ENCODE measurements at regions not wholly inside any gene's neighbourhood (a gene's known extent, or its start where the extent isn't known, plus 50 kb on each side); places are given as distances from the start of the nearest gene placed in this dataset.
A peak's percentile ranks its signal among the peaks of the same experiment; 100 is the strongest.

GRCh38 chr13:80658705-80659104, 317.8 kb upstream of the SPRY2 start:
- Histone ChIP-seq H3K4me3 (no peak overlapping the region), H3K27me3 (replicated peaks) (0 out of 2 replicates have a peak, but pooled peaks cover 3% of the 10 kb centered on the region), H3K27ac (no peak overlapping the region), H3K36me3 (no peaks in the 10 kb centered on the region), H3K9me3 (replicated peaks) (no peaks in the 10 kb centered on the region), H3K4me1 (replicated peaks) (no peaks in the 10 kb centered on the region)
- peak in 1 of 2 experiments; percentile 54 for DNase-seq (ENCODE audit: low read depth in 1 of 2, low spot score in 2 of 2)

- no peak for DNase-seq (ENCODE audit: low read depth in 1 of 2, low spot score in 2 of 2)
Observed at GRCh38 chr13:80656512-80656904, 315.6 kb upstream of the SPRY2 start.

GRCh38 chr13:80655778-80656511, 315.0 kb upstream of the SPRY2 start:
- no peak overlapping the region for H3K4me3 ChIP-seq
- no peaks in the 10 kb centered on the region for H3K36me3 ChIP-seq
- no peak overlapping the region for H3K27ac ChIP-seq
- DNase-seq (ENCODE audit: low read depth in 1 of 2, low spot score in 2 of 2) = no peak
- no peaks in the 10 kb centered on the region for H3K9me3 ChIP-seq (replicated peaks)
- no peaks in the 10 kb centered on the region for H3K4me1 ChIP-seq (replicated peaks)
- no peaks in the 10 kb centered on the region for H3K27me3 ChIP-seq (replicated peaks)

More at GRCh38 chr13:80656512-80656904, 315.6 kb upstream of the SPRY2 start:
- Histone ChIP-seq H3K36me3 (no peaks in the 10 kb centered on the region), H3K4me1 (replicated peaks) (no peaks in the 10 kb centered on the region), H3K4me3 (no peak overlapping the region), H3K27me3 (replicated peaks) (no peaks in the 10 kb centered on the region), H3K9me3 (replicated peaks) (no peaks in the 10 kb centered on the region), H3K27ac (no peak overlapping the region)

DNA sequence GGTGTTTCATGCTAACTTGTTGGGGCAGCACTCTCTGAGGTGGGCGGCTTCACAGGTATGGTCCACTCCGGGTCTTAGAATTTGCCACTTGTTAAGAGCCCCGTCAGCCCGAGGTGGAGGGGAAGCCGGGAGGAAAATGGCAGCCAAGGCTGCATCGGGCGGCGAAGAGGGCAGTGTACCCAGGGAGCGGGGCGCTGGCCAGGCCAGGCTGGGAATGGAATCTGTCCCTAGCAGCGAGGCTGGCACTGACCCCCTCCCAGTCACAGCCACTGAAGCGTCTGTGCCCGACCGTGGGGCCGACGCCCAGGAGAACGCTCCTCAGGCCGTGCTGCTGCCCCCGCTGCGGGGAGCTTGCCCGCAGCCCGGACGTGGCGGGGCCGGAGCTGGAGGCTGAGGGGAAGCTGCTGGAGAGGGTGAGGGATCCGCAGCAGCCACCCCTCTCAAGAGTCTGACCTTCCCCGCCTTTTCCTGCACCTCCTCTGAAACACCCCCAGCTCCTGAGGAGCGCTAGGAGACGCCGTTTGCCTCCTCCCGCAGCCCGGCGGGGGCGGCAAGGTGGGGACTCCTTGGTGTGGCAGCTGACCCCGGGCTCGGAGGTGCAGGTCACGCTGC, 313.8 kb upstream of the SPRY2 start:
- no peaks in the 10 kb centered on the region for H3K36me3 ChIP-seq
- H3K4me3 ChIP-seq = no peak overlapping the region
- no peaks in the 10 kb centered on the region for H3K4me1 ChIP-seq (replicated peaks)
- peak in 1 of 2 experiments; percentile 52 for DNase-seq (ENCODE audit: low read depth in 1 of 2, low spot score in 2 of 2)
- no peaks in the 10 kb centered on the region for H3K9me3 ChIP-seq (replicated peaks)
- H3K27me3 ChIP-seq (replicated peaks) = no peaks in the 10 kb centered on the region
- no peak overlapping the region for H3K27ac ChIP-seq

- no peaks in the 10 kb centered on the region for H3K36me3 ChIP-seq
- H3K27me3 ChIP-seq (replicated peaks) = no peaks in the 10 kb centered on the region
- H3K4me3 ChIP-seq = no peak overlapping the region
- DNase-seq (ENCODE audit: low read depth in 1 of 2, low spot score in 2 of 2) = no peak
- no peaks in the 10 kb centered on the region for H3K4me1 ChIP-seq (replicated peaks)
- H3K27ac ChIP-seq = no peak overlapping the region
- no peaks in the 10 kb centered on the region for H3K9me3 ChIP-seq (replicated peaks)
Observed at GRCh38 chr13:80649274-80649673, 308.3 kb upstream of the SPRY2 start.

GRCh38 chr13:80642641-80643040, 301.7 kb upstream of the SPRY2 start:
- no peaks in the 10 kb centered on the region for H3K4me1 ChIP-seq (replicated peaks)
- no peaks in the 10 kb centered on the region for H3K27me3 ChIP-seq (replicated peaks)
- DNase-seq (ENCODE audit: low read depth in 1 of 2, low spot score in 2 of 2) = no peak
- H3K36me3 ChIP-seq = no peaks in the 10 kb centered on the region
- H3K27ac ChIP-seq = no peak overlapping the region
- H3K9me3 ChIP-seq (replicated peaks) = no peaks in the 10 kb centered on the region
- no peak overlapping the region for H3K4me3 ChIP-seq

DNA sequence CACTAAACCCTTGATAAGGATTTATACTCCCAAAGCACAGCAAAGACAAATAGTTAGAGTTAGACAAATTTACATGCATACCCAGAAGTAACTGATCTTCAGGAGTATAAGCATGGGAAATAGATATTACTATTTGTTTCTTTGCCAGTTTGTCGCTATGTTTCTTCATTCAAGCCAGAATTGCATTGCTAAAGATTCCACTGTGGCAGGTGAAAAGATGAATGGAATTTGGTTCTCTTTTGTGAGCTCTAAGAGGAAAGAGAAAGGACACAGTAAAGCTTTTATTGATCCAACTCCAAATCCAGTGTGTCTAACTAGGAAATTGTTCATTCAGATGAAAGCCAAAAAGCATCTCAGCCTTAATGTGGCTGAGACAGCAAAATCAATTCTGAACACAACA, 292.3 kb upstream of the SPRY2 start:
- H3K4me3 ChIP-seq = no peak overlapping the region
- no peaks in the 10 kb centered on the region for H3K4me1 ChIP-seq (replicated peaks)
- H3K27me3 ChIP-seq (replicated peaks) = no peaks in the 10 kb centered on the region
- H3K27ac ChIP-seq = no peak overlapping the region
- DNase-seq (ENCODE audit: low read depth in 1 of 2, low spot score in 2 of 2) = no peak
- H3K9me3 ChIP-seq (replicated peaks) = no peaks in the 10 kb centered on the region
- H3K36me3 ChIP-seq = no peaks in the 10 kb centered on the region

DNA sequence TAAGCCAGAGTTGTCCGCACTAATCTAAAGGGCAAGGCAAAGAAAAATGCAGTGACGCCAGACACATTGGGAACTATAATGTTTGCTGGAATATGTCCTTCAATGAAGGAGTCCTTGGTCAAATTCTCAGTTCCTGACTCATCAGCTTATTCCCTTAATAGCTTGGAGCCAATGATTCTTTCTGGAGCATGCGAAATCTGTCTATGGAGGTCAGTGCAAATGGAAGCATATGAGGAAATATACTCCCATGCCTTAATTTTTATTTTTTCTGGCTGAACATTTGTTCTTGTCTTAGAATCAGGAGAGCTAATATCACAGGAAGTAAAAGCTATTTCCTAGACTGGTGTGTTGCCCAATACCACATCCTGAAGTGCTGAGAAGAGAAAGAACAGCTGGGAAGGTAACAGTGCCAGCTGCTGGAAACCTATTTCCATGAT, 289.8 kb upstream of the SPRY2 start:
- no peak for DNase-seq (ENCODE audit: low read depth in 1 of 2, low spot score in 2 of 2)
- Histone ChIP-seq H3K27me3 (replicated peaks) (no peaks in the 10 kb centered on the region), H3K9me3 (replicated peaks) (no peaks in the 10 kb centered on the region), H3K4me1 (replicated peaks) (no peaks in the 10 kb centered on the region), H3K27ac (no peak overlapping the region), H3K4me3 (no peak overlapping the region), H3K36me3 (no peaks in the 10 kb centered on the region)

DNA sequence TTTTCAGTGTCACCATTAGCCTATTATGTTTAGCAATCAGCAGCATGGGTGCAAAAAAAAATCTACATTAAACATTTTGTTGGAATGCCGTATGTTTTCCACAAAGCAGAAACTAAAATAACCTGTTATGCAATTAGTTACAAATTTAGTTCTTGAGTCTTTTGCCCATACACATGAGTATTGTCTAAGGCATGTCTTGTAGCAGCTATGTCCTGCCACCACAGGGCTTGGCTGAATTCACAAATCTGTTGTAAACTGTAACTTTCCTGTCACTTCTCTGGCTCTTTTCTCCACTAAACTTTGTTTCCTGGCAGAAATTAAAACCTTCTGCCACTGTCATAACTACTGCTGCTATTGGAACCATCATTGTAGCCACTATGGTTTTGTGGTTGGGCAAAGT, 277.9 kb upstream of the SPRY2 start:
- no peaks in the 10 kb centered on the region for H3K36me3 ChIP-seq
- no peak overlapping the region for H3K27ac ChIP-seq
- DNase-seq (ENCODE audit: low read depth in 1 of 2, low spot score in 2 of 2) = no peak
- H3K4me3 ChIP-seq = no peak overlapping the region
- H3K27me3 ChIP-seq (replicated peaks) = no peaks in the 10 kb centered on the region; the same call in 1 of the 2 replicates
- no peaks in the 10 kb centered on the region for H3K4me1 ChIP-seq (replicated peaks)
- no peaks in the 10 kb centered on the region; the same call in 1 of the 2 replicates for H3K9me3 ChIP-seq (replicated peaks)

GRCh38 chr13:80612804-80613203, 271.9 kb upstream of the SPRY2 start:
- no peak overlapping the region for H3K4me3 ChIP-seq
- H3K9me3 ChIP-seq (replicated peaks) = no peaks in the 10 kb centered on the region; the same call in 1 of the 2 replicates
- H3K27ac ChIP-seq = no peak overlapping the region
- DNase-seq (ENCODE audit: low read depth in 1 of 2, low spot score in 2 of 2) = no peak
- no peaks in the 10 kb centered on the region for H3K27me3 ChIP-seq (replicated peaks)
- no peaks in the 10 kb centered on the region for H3K36me3 ChIP-seq
- H3K4me1 ChIP-seq (replicated peaks) = no peaks in the 10 kb centered on the region

GRCh38 chr13:80611310-80611709, 270.4 kb upstream of the SPRY2 start:
- H3K9me3 ChIP-seq (replicated peaks) = no peaks in the 10 kb centered on the region; the same call in 1 of the 2 replicates
- DNase-seq (ENCODE audit: low read depth in 1 of 2, low spot score in 2 of 2) = no peak
- no peaks in the 10 kb centered on the region for H3K27me3 ChIP-seq (replicated peaks)
- H3K36me3 ChIP-seq = no peaks in the 10 kb centered on the region
- no peaks in the 10 kb centered on the region for H3K4me1 ChIP-seq (replicated peaks)
- no peak overlapping the region for H3K27ac ChIP-seq
- H3K4me3 ChIP-seq = no peak overlapping the region

GRCh38 chr13:80605716-80606115, 264.8 kb upstream of the SPRY2 start:
- Histone ChIP-seq H3K36me3 (no peaks in the 10 kb centered on the region), H3K27ac (no peak overlapping the region), H3K27me3 (replicated peaks) (no peaks in the 10 kb centered on the region), H3K9me3 (replicated peaks) (no peaks in the 10 kb centered on the region), H3K4me3 (no peak overlapping the region), H3K4me1 (replicated peaks) (no peaks in the 10 kb centered on the region)
- no peak for DNase-seq (ENCODE audit: low read depth in 1 of 2, low spot score in 2 of 2)

DNA sequence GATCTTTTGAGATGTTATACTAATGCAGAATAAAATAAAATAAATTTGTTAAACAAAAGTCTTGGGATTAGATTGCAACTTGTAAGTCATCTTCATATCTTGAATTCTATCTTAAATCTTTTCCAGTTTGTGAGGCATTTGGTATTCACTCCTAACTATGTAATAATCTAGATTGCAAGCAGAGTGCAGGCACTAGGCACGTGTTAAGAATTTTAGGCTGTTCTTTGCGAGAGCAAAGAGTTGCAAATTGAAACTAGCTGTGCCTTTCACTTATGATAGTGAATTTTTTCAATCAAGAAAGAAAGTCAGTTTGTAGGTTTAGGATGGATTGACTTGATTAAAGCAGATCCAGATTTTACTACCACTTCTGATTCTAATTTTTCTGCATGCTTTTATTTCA, 264.1 kb upstream of the SPRY2 start:
- Histone ChIP-seq H3K4me3 (no peak overlapping the region), H3K9me3 (replicated peaks) (no peaks in the 10 kb centered on the region), H3K4me1 (replicated peaks) (no peaks in the 10 kb centered on the region), H3K36me3 (no peaks in the 10 kb centered on the region), H3K27me3 (replicated peaks) (no peaks in the 10 kb centered on the region), H3K27ac (no peak overlapping the region)
- no peak for DNase-seq (ENCODE audit: low read depth in 1 of 2, low spot score in 2 of 2)

DNA sequence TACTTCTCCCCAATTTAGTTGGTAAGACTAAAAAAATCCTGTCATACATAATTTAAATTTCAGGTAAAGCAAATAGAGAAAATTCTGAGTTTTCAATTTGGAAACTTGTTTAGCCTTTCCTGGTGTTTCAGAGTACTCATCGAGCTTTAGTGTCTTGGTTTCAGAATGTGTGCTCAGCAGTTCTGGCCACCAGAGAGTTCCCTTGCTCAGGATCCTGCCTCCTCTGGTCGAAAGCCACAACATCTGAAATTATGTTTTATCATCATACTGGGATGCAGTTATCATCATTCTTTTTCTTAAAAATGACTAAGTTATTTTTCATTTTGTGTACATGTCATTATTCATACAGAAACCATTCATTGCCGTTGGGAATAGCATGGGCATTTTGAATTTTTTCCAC, 263.2 kb upstream of the SPRY2 start:
- DNase-seq (ENCODE audit: low read depth in 1 of 2, low spot score in 2 of 2) = no peak
- Histone ChIP-seq H3K27me3 (replicated peaks) (no peaks in the 10 kb centered on the region), H3K4me3 (no peak overlapping the region), H3K27ac (no peak overlapping the region), H3K4me1 (replicated peaks) (no peaks in the 10 kb centered on the region), H3K9me3 (replicated peaks) (no peaks in the 10 kb centered on the region), H3K36me3 (no peaks in the 10 kb centered on the region)
